Fibroblast of the conjunctiva (primary cell): ENCODE measurements at regions not wholly inside any gene's neighbourhood (a gene's known extent, or its start where the extent isn't known, plus 50 kb on each side); places are given as distances from the start of the nearest gene placed in this dataset.
"Not testable (repeated sequence)": the region's sequence is repeated elsewhere in the genome, so short reads cannot be mapped to it uniquely, and the experiment has no call there.

ENCODE experiments used
- DNase-seq: peaks from one replicate; pipeline ENCODE4 v3.0.0-alpha.2; 2010; ENCODE audit warnings: low read depth

GRCh38 chr7:148514236-148514635, 76.3 kb upstream of the C7orf33 start:
- DNase-seq, result no peak

- DNase-seq, result no peak
Measured at GRCh38 chr7:148515237-148515636, 75.3 kb upstream of the C7orf33 start.

GRCh38 chr7:148515728-148516695, 74.6 kb upstream of the C7orf33 start:
- no peak for DNase-seq

- DNase-seq, result not testable (repeated sequence)
Measured at GRCh38 chr7:148519386-148519785, 71.2 kb upstream of the C7orf33 start.

- no peak for DNase-seq
Measured at GRCh38 chr7:148521271-148521670, 69.3 kb upstream of the C7orf33 start.

- DNase-seq, result no peak
Measured at GRCh38 chr7:148523550-148523949, 67.0 kb upstream of the C7orf33 start.

GRCh38 chr7:148524479-148525224, 65.9 kb upstream of the C7orf33 start:
- DNase-seq, result no peak

GRCh38 chr7:148527717-148528168, 62.8 kb upstream of the C7orf33 start:
- peak; percentile 78 for DNase-seq

GRCh38 chr7:148535217-148535616, 55.3 kb upstream of the C7orf33 start:
- no peak for DNase-seq

GRCh38 chr7:148537435-148537834, 53.1 kb upstream of the C7orf33 start:
- DNase-seq, result no peak

GRCh38 chr7:148540041-148540738, 50.4 kb upstream of the C7orf33 start:
- peak; percentile 18 for DNase-seq
